ENCODE measurements at regions not wholly inside any gene's neighbourhood (a gene's known extent, or its start where the extent isn't known, plus 50 kb on each side); places are given as distances from the start of the nearest gene placed in this dataset.

DNA sequence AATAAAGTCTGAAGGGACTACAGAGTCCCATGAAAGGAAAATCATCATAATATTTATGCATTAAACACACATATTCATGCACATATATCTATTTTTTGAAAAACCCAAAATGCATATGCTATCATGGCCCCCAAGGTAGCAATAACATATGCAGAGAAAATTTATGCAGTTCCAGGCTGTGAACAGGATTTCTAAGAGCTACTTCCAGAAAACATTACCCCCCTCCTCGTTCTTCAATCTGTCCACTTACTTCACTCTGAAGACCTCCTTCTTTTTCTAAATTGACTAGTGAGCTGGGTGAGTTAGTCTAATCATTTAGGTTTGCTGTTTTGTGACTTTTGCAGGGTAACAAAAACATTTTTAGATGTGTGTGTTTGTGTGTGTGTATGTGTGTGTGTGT, 376.4 kb upstream of the ZEB2 start:
- TF ChIP-seq, protein P1, sequence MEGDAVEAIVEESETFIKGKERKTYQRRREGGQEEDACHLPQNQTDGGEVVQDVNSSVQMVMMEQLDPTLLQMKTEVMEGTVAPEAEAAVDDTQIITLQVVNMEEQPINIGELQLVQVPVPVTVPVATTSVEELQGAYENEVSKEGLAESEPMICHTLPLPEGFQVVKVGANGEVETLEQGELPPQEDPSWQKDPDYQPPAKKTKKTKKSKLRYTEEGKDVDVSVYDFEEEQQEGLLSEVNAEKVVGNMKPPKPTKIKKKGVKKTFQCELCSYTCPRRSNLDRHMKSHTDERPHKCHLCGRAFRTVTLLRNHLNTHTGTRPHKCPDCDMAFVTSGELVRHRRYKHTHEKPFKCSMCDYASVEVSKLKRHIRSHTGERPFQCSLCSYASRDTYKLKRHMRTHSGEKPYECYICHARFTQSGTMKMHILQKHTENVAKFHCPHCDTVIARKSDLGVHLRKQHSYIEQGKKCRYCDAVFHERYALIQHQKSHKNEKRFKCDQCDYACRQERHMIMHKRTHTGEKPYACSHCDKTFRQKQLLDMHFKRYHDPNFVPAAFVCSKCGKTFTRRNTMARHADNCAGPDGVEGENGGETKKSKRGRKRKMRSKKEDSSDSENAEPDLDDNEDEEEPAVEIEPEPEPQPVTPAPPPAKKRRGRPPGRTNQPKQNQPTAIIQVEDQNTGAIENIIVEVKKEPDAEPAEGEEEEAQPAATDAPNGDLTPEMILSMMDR (IDR thresholded peaks at IDR 0.05) = no peak
- no peak for TF ChIP-seq POLR2A (IDR thresholded peaks at IDR 0.05)

Measured in Peyer's patch (tissue), 4 donors.